D721Med (cell line): ENCODE measurements at regions not wholly inside any gene's neighbourhood (a gene's known extent, or its start where the extent isn't known, plus 50 kb on each side); places are given as distances from the start of the nearest gene placed in this dataset.

ENCODE experiments used
- DNase-seq: peaks from one replicate; pipeline ENCODE4 v3.0.0; 2011; ENCODE audit warnings: low spot score; ENCODE audit not compliant: insufficient read length
- FAIRE-seq: peaks from 2 replicates; lab custom pipeline; 2011; peaks lifted over from hg19 to GRCh38; lab: Jason Lieb, UNC
- CTCF ChIP-seq: IDR thresholded peaks from 2 replicates; pipeline ENCODE4 v1.5.1; 2012; ENCODE audit warnings: mild to moderate bottlenecking, control low read depth; ENCODE audit not compliant: insufficient read depth; ENCODE audit errors: missing control alignments

DNA sequence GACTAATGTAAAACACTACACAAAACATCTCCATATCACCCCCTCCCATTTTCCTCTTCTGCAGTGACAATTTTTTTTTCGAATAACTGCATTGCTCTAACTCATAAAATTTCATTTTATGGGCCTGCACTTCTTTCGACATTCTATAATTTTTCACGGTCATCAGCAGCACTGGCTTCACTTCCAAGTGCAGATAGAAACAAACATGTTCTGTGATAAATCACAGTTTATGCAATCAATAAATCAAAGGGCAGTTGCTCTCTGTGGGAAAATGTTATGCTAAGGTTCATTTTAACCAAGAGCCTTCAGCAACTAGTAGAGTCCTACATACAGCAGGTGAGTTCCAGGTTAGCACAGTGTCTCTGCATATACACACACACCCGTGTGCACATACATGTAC, 100.1 kb downstream of the GPAM start:
- FAIRE-seq, result no peak
- DNase-seq, result no peak
- TF ChIP-seq CTCF, result no peak

DNA sequence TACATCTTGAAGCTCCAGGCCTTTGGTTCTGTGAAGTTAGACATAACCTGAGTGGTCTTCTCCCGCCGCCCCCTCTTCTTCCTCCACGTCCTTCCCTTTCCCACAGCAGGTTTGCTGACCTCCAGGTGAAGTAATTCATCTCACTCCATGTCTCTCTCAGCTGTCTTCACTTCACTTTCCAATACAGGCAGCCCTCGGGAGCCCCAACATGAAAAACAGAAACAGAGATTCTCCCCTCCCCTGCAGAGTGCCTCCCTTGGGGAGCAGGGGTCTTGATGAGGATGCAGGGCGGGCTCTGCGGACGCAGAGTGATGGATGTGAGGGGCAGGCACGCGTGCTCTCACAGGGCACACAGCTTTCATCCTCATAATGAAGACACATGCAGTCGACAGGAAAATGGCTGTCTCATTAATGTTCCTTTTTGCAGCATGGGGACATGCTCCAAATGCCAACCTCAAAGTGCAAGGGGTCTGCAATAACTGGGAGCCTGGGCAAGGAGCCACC, 95.6 kb downstream of the GPAM start:
- no peak for FAIRE-seq
- no peak for TF ChIP-seq CTCF
- no peak for DNase-seq

- no peak for FAIRE-seq
- no peak for TF ChIP-seq CTCF
- no peak for DNase-seq
These were observed 91.9 kb downstream of the GPAM start for GRCh38 chr10:112091703-112092102.

DNA sequence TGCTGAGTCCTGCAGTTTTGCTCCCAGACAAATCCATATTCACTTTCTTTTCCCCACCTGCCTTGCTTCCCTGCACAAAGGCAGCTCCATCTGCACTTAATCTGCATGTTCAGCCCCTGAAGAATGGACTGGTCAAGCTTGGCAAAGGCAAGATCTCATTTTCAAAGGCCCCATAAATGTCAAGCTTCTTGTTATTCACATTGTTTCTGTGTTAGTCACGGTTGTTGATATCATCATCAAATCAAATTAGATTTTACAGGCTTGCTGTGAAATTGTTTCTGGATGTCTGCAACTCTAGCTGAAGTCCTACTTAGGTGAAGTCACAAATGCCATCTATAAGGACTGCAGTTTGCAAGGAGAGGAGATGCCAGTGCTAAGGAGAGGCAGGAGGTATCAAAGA, 91.0 kb downstream of the GPAM start:
- no peak for TF ChIP-seq CTCF
- FAIRE-seq, result no peak
- no peak for DNase-seq

- DNase-seq, result no peak
- TF ChIP-seq CTCF, result no peak
- FAIRE-seq, result no peak
These were observed 88.6 kb downstream of the GPAM start for GRCh38 chr10:112094984-112095383.

GRCh38 chr10:112095731-112096130, 87.8 kb downstream of the GPAM start:
- DNase-seq, result no peak

DNA sequence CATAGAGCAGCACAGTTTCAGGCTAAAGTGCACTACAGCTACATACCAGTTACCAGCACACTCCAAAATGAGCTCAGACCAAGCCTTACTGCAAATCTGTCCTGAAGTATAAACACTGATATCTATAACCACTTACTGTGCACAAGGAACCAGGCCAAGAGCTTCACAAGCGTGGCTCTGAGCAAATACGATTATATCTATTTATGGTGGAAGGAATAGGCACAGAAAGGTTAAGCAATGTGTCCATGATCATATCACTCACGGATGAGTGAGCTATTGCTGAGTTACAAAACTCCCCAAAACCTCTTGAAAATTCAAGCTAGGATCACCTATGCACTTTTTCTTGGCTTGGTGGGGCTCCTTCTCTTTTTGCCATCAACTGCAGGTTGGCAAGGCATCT, 84.9 kb downstream of the GPAM start:
- FAIRE-seq (no peak), DNase-seq (no peak)
- TF ChIP-seq CTCF, result no peak

More at GRCh38 chr10:112095731-112096130, 87.8 kb downstream of the GPAM start:
- TF ChIP-seq CTCF, result no peak
- no peak for FAIRE-seq
